Right lobe of liver (tissue), 4 donors: ENCODE measurements at regions not wholly inside any gene's neighbourhood (a gene's known extent, or its start where the extent isn't known, plus 50 kb on each side); places are given as distances from the start of the nearest gene placed in this dataset.

Experiments
- CTCF ChIP-seq, 4 donors: fragments of 200-600 bp in 3 of 4; fragments of 450-650 bp in 1 of 4; IDR thresholded peaks; one replicate each; pipeline versions ENCODE4 v1.5.1 to v1.8.0; 2016 to 2022; ENCODE audit warnings: antibody characterized with exemption in 4 of 4, mild to moderate bottlenecking in 2 of 4
- POLR2A ChIP-seq: fragments of 450-650 bp; IDR thresholded peaks from one replicate; pipeline ENCODE4 v1.6.1; 2017; ENCODE audit warnings: antibody characterized with exemption, mild to moderate bottlenecking
- donor health status: DM: no; HTN: no; CAD: no.
- donor health status: DM: no; HTN: no; CAD: no.
- donor health status: DM: no; HTN: yes; CAD: no.

- TF ChIP-seq POLR2A = no peak
- TF ChIP-seq CTCF (IDR thresholded peaks at IDR 0.05) = no peak
Observed at GRCh38 chr4:126734465-126734864, 898.3 kb upstream of the INTU start.
